ENCODE measurements at regions not wholly inside any gene's neighbourhood (a gene's known extent, or its start where the extent isn't known, plus 50 kb on each side); places are given as distances from the start of the nearest gene placed in this dataset.

- Histone ChIP-seq H3K4me3 (ENCODE audit: low read length) (no peak overlapping the region), H3K27ac (ENCODE audit: low read length) (no peak overlapping the region), H3K9ac (ENCODE audit: low read length) (no peak overlapping the region), H3K9me3 (ENCODE audit: control insufficient read depth, low read depth, low read length) (no peaks in the 10 kb centered on the region), H3K27me3 (ENCODE audit: control insufficient read depth, insufficient read depth, low read length) (no peaks in the 10 kb centered on the region), H3K36me3 (ENCODE audit: control insufficient read depth, low read depth, low read length) (no peaks in the 10 kb centered on the region), H3K4me1 (ENCODE audit: control insufficient read depth, low read depth, low read length) (no peaks in the 10 kb centered on the region)
Observed at GRCh38 chr1:4602462-4603294, 51.7 kb upstream of the AJAP1 start.

DNA sequence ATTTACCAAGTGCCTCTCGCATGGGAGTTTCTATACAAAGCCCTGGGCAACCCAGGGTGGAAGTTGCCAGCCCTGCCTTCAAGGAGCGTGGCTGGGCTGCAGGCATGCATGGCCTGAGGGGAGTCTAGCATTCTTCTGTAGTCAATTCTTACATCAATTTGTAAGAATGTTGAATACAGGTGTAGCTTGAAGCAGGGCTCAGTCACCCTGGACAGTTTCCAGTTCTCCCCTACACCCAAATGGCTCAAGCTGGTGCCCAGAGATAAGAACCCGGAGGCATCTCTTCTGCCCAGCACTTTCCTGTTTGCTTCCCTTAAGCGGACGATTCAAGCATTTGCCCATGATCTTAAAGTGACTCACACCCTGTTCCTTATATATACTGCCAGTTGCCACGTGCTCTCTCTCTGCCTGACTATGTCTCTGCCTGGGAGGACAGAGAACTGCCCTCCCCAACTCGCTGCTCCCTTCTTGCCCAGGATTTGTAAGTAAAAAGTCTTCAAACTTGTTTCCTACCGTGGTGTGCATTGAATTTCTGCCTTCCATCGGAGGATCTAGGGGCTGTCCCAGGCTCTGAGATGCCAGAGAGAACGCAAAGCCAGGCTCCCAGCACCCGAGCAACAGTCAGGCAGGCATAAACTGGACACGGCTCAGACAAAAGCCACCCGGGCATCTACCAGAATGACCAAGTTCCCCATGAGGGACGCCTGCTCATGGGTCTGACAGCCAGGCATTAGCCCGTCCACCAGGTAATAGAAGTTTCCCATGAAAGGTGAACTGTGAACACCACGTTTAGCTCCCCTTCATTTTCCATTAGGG is 50.9 kb upstream of the AJAP1 start:
- H3K4me1 ChIP-seq (ENCODE audit: control insufficient read depth, low read depth, low read length) = no peaks in the 10 kb centered on the region
- H3K9me3 ChIP-seq (ENCODE audit: control insufficient read depth, low read depth, low read length) = no peaks in the 10 kb centered on the region
- H3K9ac ChIP-seq (ENCODE audit: low read length) = no peak overlapping the region
- H3K36me3 ChIP-seq (ENCODE audit: control insufficient read depth, low read depth, low read length) = no peaks in the 10 kb centered on the region
- no peak overlapping the region for H3K4me3 ChIP-seq (ENCODE audit: low read length)
- H3K27ac ChIP-seq (ENCODE audit: low read length) = no peak overlapping the region
- H3K27me3 ChIP-seq (ENCODE audit: control insufficient read depth, insufficient read depth, low read length) = no peaks in the 10 kb centered on the region

All from iPS-18a (cell line).